IMR-90 (cell line): ENCODE measurements at regions not wholly inside any gene's neighbourhood (a gene's known extent, or its start where the extent isn't known, plus 50 kb on each side); places are given as distances from the start of the nearest gene placed in this dataset.

Experiments used
- ATAC-seq: fragments of 200-7000 bp; cut with Tn5 transposase; 2 replicates; pipeline ENCODE4 v1.9.1; 2020; ENCODE audit warnings: low read depth, mild to moderate bottlenecking, moderate library complexity
- BruUV-seq: library from RNA; stranded (reverse); fragments of 400-500 nt; replicated peaks from 2 replicates; lab custom pipeline; 2021; lab: Mats Ljungman, UMichigan
- CTCF ChIA-PET: fragments of 300-600 bp; formaldehyde crosslinking; extraction: SDS; loops from one replicate; lab custom pipeline; 2021; ENCODE audit warnings: antibody characterized with exemption; lab: Yijun Ruan, JAX
- POLR2A ChIA-PET: fragments of 300-600 bp; sonication (Branson Sonifier 250); formaldehyde crosslinking; loops from one replicate; lab custom pipeline; 2022; ENCODE audit warnings: antibody characterized with exemption; ENCODE audit not compliant: unreplicated experiment; lab: Charles Lee
- DNase-seq: peaks from one replicate; pipeline ENCODE4 v3.0.0; 2013
- H2AFZ ChIP-seq: replicated peaks from 2 replicates; pipeline ENCODE3; 2013; ENCODE audit warnings: low read length, mild to moderate bottlenecking; ENCODE audit not compliant: poor library complexity
- H2AK5ac ChIP-seq: 2 replicates; pipeline ENCODE4 v1.6.1; 2013; ENCODE audit warnings: low read depth, low read length, inconsistent platforms
- H2AK9ac ChIP-seq: replicated peaks from 2 replicates; pipeline ENCODE3; 2013; ENCODE audit warnings: mild to moderate bottlenecking, low read depth, low read length, moderate library complexity; ENCODE audit not compliant: poor library complexity
- H2BK120ac ChIP-seq: 2 replicates; pipeline ENCODE4 v1.6.1; 2013; ENCODE audit warnings: low read depth, low read length, inconsistent platforms
- H2BK15ac ChIP-seq: 3 replicates; pipeline ENCODE4 v1.6.1; 2013; ENCODE audit warnings: low read depth, low read length, inconsistent platforms
- H2BK20ac ChIP-seq: 2 replicates; pipeline ENCODE4 v1.6.1; 2013; ENCODE audit warnings: low read depth, mild to moderate bottlenecking, inconsistent platforms, low read length, moderate library complexity
- H2BK5ac ChIP-seq: 2 replicates; pipeline ENCODE4 v1.6.1; 2013; ENCODE audit warnings: mild to moderate bottlenecking, low read depth, low read length, inconsistent platforms; ENCODE audit not compliant: poor library complexity, severe bottlenecking
- H3K14ac ChIP-seq: replicated peaks from 2 replicates; pipeline ENCODE4 v1.6.1; 2013; ENCODE audit warnings: low read depth, low read length, inconsistent platforms
- H3K18ac ChIP-seq: 2 replicates; pipeline ENCODE4 v1.6.1; 2013; ENCODE audit warnings: low read depth, low read length, control low read depth
- H3K23ac ChIP-seq: 2 replicates; pipeline ENCODE4 v1.6.1; 2013; ENCODE audit warnings: low read depth, low read length, inconsistent platforms
- H3K27ac ChIP-seq: 2 replicates; pipeline ENCODE4 v1.5.1; 2013; ENCODE audit warnings: mild to moderate bottlenecking, control low read depth, low read length; ENCODE audit not compliant: insufficient read depth
- H3K27me3 ChIP-seq: 2 replicates; pipeline ENCODE4 v1.6.1; 2013; ENCODE audit warnings: low read length; ENCODE audit not compliant: control insufficient read depth, insufficient read depth
- H3K36me3 ChIP-seq: 2 replicates; pipeline ENCODE4 v1.6.1; 2013; ENCODE audit warnings: low read length, mixed read lengths; ENCODE audit not compliant: control insufficient read depth, insufficient read depth
- H3K4ac ChIP-seq: 2 replicates; pipeline ENCODE4 v1.6.1; 2013; ENCODE audit warnings: low read depth, low read length, inconsistent platforms
- H3K4me1 ChIP-seq: 2 replicates; pipeline ENCODE4 v1.6.1; 2013; ENCODE audit warnings: low read length, mixed read lengths; ENCODE audit not compliant: control insufficient read depth, insufficient read depth
- H3K4me2 ChIP-seq: 2 replicates; pipeline ENCODE4 v1.6.1; 2013; ENCODE audit warnings: low read depth, mild to moderate bottlenecking, control low read depth, low read length, moderate library complexity
- H3K4me3 ChIP-seq: 2 replicates; pipeline ENCODE4 v1.5.1; 2013; ENCODE audit warnings: low read depth, mild to moderate bottlenecking, control low read depth, low read length, moderate library complexity; ENCODE audit not compliant: insufficient read depth
- H3K56ac ChIP-seq: 2 replicates; pipeline ENCODE4 v1.6.1; 2013; ENCODE audit warnings: low read length, inconsistent platforms; ENCODE audit not compliant: insufficient read depth; ENCODE audit errors: extremely low read depth
- H3K79me1 ChIP-seq, 2 experiments: 2 replicates each; pipeline ENCODE4 v1.6.1; 2013; ENCODE audit warnings: low read length in 2 of 2, inconsistent platforms in 1 of 2, low read depth in 1 of 2
- H3K9ac ChIP-seq: 2 replicates; pipeline ENCODE4 v1.6.1; 2013; ENCODE audit warnings: low read depth, low read length, control low read depth
- H3K9me1 ChIP-seq: 2 replicates; pipeline ENCODE4 v1.6.1; 2013; ENCODE audit warnings: low read length, inconsistent platforms; ENCODE audit not compliant: insufficient read depth
- H3K9me3 ChIP-seq: 2 replicates; pipeline ENCODE4 v1.6.1; 2013; ENCODE audit warnings: low read length; ENCODE audit not compliant: control insufficient read depth, insufficient read depth
- H4K20me1 ChIP-seq: 2 replicates; pipeline ENCODE4 v1.6.1; 2013; ENCODE audit warnings: low read length, inconsistent platforms; ENCODE audit not compliant: insufficient read depth
- H4K5ac ChIP-seq: 2 replicates; pipeline ENCODE4 v1.6.1; 2013; ENCODE audit warnings: mild to moderate bottlenecking, low read depth, low read length, control low read depth
- H4K8ac ChIP-seq, 2 experiments: 2 replicates each; pipeline ENCODE4 v1.6.1; 2013; ENCODE audit warnings: low read depth in 2 of 2, low read length in 2 of 2, control low read depth in 1 of 2, inconsistent platforms in 1 of 2
- H4K91ac ChIP-seq: 2 replicates; pipeline ENCODE4 v1.6.1; 2013; ENCODE audit warnings: low read depth, low read length, inconsistent platforms; ENCODE audit not compliant: insufficient read depth
- CEBPB ChIP-seq: IDR thresholded peaks from 2 replicates; pipeline ENCODE4 v1.6.1; 2012; ENCODE audit warnings: low read depth, low read length, improper control_type of control experiment
- CHD1 ChIP-seq: IDR thresholded peaks from 2 replicates; pipeline ENCODE4 v1.6.1; 2012; ENCODE audit warnings: low read depth, low read length, improper control_type of control experiment
- MAFK ChIP-seq: IDR thresholded peaks from 2 replicates; pipeline ENCODE4 v1.6.1; 2012; ENCODE audit warnings: low read depth, low read length, improper control_type of control experiment
- MAZ ChIP-seq: IDR thresholded peaks from 2 replicates; pipeline ENCODE4 v1.6.1; 2012; ENCODE audit warnings: low read depth, mild to moderate bottlenecking, low read length, improper control_type of control experiment, moderate library complexity, borderline replicate concordance
- POLR2A ChIP-seq: IDR thresholded peaks from 2 replicates; pipeline ENCODE4 v1.6.1; 2012; ENCODE audit warnings: mild to moderate bottlenecking, low read depth, low read length
- RCOR1 ChIP-seq: IDR thresholded peaks from 2 replicates; pipeline ENCODE4 v1.6.1; 2012; ENCODE audit warnings: mild to moderate bottlenecking, low read length, improper control_type of control experiment; ENCODE audit not compliant: insufficient replicate concordance
- SMC3 ChIP-seq: fragments of 150-350 bp; IDR thresholded peaks from 2 replicates; pipeline ENCODE4 v1.6.1; 2016; ENCODE audit warnings: low read depth, mild to moderate bottlenecking, antibody characterized with exemption, low read length, moderate library complexity
- whole genome bisulfite sequencing, 2 experiments: methylation state at CpG; one replicate each; pipeline versions ENCODE4 v1.1.5 to v1.1.7; 2013; ENCODE audit warnings: missing lambda C conversion rate in 2 of 2; ENCODE audit not compliant: insufficient read length in 1 of 2; ENCODE audit errors: extremely low coverage in 2 of 2; 5-methylcytosine and 5-hydroxymethylcytosine counted together
- dilution Hi-C: fragments of 300-500 bp; cut with HindIII; formaldehyde crosslinking; loops from one replicate; pipeline ENCODE4 v1.14.3; 2018; ENCODE audit warnings: low sequenced_read_pairs; ENCODE audit not compliant: unreplicated experiment
- in situ Hi-C: fragments of 300-500 bp; cut with MboI; formaldehyde crosslinking; loops from 3 replicates; pipeline ENCODE4 v1.14.3; 2019; ENCODE audit warnings: low sequenced_read_pairs, inconsistent platforms, mixed read lengths
- intact Hi-C: fragments of 100-400 bp; cut with micrococcal nuclease; formaldehyde crosslinking; loops from 2 replicates; pipeline ENCODE4 v1.10.0; 2022
- TF ChIP-seq, protein P1 (sequence below): fragments of 150-350 bp; IDR thresholded peaks from 2 replicates; pipeline ENCODE4 v1.6.1; 2016; ENCODE audit warnings: low read depth, mild to moderate bottlenecking, low read length, moderate library complexity, borderline replicate concordance
- TF ChIP-seq, protein P2 (sequence below): fragments of 150-350 bp; IDR thresholded peaks from 2 replicates; pipeline ENCODE4 v1.6.1; 2017; ENCODE audit warnings: mild to moderate bottlenecking, antibody characterized with exemption, low read length, low read depth

DNA sequence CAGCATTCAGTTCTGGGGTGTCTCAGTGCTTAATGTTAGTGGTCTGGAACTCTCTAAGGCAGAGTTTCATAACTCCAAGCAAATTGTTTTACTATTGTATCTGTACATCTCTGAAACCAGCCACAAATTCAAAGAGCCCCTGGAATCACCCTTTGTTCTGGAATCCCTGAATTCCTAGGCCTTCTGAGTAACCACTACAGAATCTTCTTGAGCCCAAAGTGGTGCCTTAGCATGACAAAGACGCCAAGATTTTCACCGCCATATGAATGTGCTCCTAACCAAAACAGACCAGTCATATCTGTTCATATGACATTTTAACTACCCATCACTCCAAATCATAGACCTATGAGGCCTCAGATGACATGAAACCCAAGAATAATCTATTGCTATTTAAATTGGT lies 668.1 kb downstream of the EPHA4 start:
- no peak overlapping the region for H3K56ac ChIP-seq
- H2AK5ac ChIP-seq, result no peak overlapping the region
- no peaks in the 10 kb centered on the region for H3K9me3 ChIP-seq
- H3K27me3 ChIP-seq, result no peaks in the 10 kb centered on the region; the same call in 1 of the 2 replicates
- no peak for DNase-seq
- no peak overlapping the region for H3K27ac ChIP-seq
- H2BK120ac ChIP-seq, result no peak overlapping the region
- no peak overlapping the region for H3K14ac ChIP-seq
- no peaks in the 10 kb centered on the region; the same call in 1 of the 2 replicates for H3K9me1 ChIP-seq
- H4K91ac ChIP-seq, result no peak overlapping the region
- no peak overlapping the region for H2AFZ ChIP-seq
- H3K4me1 ChIP-seq, result no peaks in the 10 kb centered on the region
- ChIA-PET POLR2A (no interaction called here), CTCF (no interaction called here)
- H4K8ac ChIP-seq, result no peak overlapping the region
- in situ Hi-C loops, result no loop called here
- BruUV-seq, result no TSS peak
- H3K4ac ChIP-seq, result no peak overlapping the region
- H2BK15ac ChIP-seq, result no peak overlapping the region
- no peak overlapping the region for H2AK9ac ChIP-seq
- no peak overlapping the region for H3K4me2 ChIP-seq
- no peak overlapping the region for H3K23ac ChIP-seq
- H2BK20ac ChIP-seq, result no peak overlapping the region
- no CpG with 5 or more reads among the region's 2 CpGs for WGBS, 2 experiments
- no peak overlapping the region for H2BK5ac ChIP-seq
- intact Hi-C loops, result no loop called here
- no peak overlapping the region for H4K5ac ChIP-seq
- no peak for TF ChIP-seq RCOR1
- no peak for TF ChIP-seq MAFK
- no peak for TF ChIP-seq SMC3
- no peak for TF ChIP-seq MAZ
- TF ChIP-seq, protein P1, sequence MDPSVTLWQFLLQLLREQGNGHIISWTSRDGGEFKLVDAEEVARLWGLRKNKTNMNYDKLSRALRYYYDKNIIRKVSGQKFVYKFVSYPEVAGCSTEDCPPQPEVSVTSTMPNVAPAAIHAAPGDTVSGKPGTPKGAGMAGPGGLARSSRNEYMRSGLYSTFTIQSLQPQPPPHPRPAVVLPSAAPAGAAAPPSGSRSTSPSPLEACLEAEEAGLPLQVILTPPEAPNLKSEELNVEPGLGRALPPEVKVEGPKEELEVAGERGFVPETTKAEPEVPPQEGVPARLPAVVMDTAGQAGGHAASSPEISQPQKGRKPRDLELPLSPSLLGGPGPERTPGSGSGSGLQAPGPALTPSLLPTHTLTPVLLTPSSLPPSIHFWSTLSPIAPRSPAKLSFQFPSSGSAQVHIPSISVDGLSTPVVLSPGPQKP, result no peak
- TF ChIP-seq POLR2A, result no peak
- TF ChIP-seq, protein P2, sequence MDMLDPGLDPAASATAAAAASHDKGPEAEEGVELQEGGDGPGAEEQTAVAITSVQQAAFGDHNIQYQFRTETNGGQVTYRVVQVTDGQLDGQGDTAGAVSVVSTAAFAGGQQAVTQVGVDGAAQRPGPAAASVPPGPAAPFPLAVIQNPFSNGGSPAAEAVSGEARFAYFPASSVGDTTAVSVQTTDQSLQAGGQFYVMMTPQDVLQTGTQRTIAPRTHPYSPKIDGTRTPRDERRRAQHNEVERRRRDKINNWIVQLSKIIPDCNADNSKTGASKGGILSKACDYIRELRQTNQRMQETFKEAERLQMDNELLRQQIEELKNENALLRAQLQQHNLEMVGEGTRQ, result no peak
- TF ChIP-seq CHD1, result no peak
- no peak for TF ChIP-seq CEBPB
- no peak for ATAC-seq
- H3K4me3 ChIP-seq, result no peak overlapping the region
- H3K36me3 ChIP-seq, result no peaks in the 10 kb centered on the region
- no peak overlapping the region for H3K18ac ChIP-seq
- no peaks in the 10 kb centered on the region for H3K79me1 ChIP-seq
- no peak overlapping the region for H3K9ac ChIP-seq
- H4K20me1 ChIP-seq, result no peaks in the 10 kb centered on the region
- dilution Hi-C loops, result no loop called here
